ENCODE measurements at regions not wholly inside any gene's neighbourhood (a gene's known extent, or its start where the extent isn't known, plus 50 kb on each side); places are given as distances from the start of the nearest gene placed in this dataset.

DNA sequence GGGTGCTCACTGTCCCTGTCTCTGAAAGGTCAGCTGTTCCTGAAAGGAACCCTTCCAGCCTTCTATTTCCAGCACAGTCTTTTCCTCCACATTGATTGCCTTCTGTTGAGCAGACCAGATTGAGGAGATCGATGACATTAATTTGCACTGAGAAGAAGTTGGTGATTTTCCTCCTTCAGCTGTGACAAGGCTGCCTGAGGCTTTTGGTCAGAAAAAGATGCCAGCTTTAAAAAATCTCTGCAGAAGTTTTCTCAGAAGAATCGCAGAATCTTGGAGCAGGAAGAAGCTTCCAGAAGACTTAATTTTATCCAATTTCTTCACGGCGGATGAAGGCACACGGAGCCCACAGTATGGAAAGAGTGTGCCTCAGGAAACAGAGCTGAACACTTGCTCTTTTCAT lies 112.8 kb downstream of the FAM43A start:
- WGBS, 2 donors, result 93 to 96% methylated on average over 5 of the region's 5 CpGs
- no peak for ATAC-seq

GRCh38 chr3:194800002-194800401 lies 114.3 kb downstream of the FAM43A start:
- Histone ChIP-seq H3K4me3 (no peak overlapping the region), H3K27me3 (no peaks in the 10 kb centered on the region), H3K27ac (no peak overlapping the region), H3K9me3 (peaks cover 0 to 19% (median 7%) of the 10 kb centered on the region in 11 donors), H3K4me1 (no peaks in the 10 kb centered on the region), H3K36me3 (no peaks in the 10 kb centered on the region)
- no peak for DNase-seq
- no peak for ATAC-seq
- no peak for TF ChIP-seq CTCF (IDR thresholded peaks at IDR 0.05)
- WGBS, 2 donors, result 91 to 95% methylated on average over 10 of the region's 10 CpGs
- intact Hi-C loops (cut with DNase I), result no loop called here

More for the DNA sequence above, 112.8 kb downstream of the FAM43A start:
- H3K27me3 ChIP-seq, result no peaks in the 10 kb centered on the region
- no peaks in the 10 kb centered on the region for H3K36me3 ChIP-seq
- no peak for TF ChIP-seq CTCF (IDR thresholded peaks at IDR 0.05)
- H3K9me3 ChIP-seq, result peaks cover 0 to 25% (median 7%) of the 10 kb centered on the region in 11 donors
- no peaks in the 10 kb centered on the region for H3K4me1 ChIP-seq
- intact Hi-C loops (cut with DNase I), result no loop called here
- DNase-seq, result no peak
- no peak overlapping the region for H3K27ac ChIP-seq
- H3K4me3 ChIP-seq, result no peak overlapping the region

GRCh38 chr3:194801461-194802432 lies 116.1 kb downstream of the FAM43A start:
- no peak for DNase-seq
- intact Hi-C loops (cut with DNase I), result no loop called here
- ATAC-seq, result no peak
- WGBS, 2 donors, result 86 to 91% methylated on average over 23 of the region's 23 CpGs
- Histone ChIP-seq H3K27me3 (no peaks in the 10 kb centered on the region), H3K4me1 (no peaks in the 10 kb centered on the region), H3K9me3 (peaks cover 0 to 2% (median 0%) of the 10 kb centered on the region in 11 donors), H3K4me3 (no peak overlapping the region), H3K36me3 (no peaks in the 10 kb centered on the region), H3K27ac (no peak overlapping the region)
- TF ChIP-seq CTCF (IDR thresholded peaks at IDR 0.05), result no peak

DNA sequence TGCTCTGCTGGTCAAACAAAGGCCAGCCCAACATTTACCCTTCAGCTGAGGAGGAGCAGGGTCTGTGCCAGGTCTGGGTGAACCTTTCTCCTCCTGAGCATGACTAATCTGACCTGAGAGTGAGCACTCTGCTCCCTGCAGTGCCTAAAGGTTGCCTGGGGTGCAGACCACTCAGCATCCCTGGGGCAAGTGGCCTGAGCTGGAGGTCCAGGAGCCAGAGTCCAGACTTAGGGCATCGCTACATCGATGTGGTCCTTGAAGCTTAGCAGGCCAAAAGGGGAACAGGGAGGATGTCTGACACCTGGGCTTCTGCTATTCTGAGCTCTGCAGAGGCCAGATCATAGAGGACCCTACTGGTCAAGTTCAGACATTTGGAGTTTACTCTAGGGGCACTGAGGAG lies 119.1 kb downstream of the FAM43A start:
- Histone ChIP-seq H3K27me3 (no peaks in the 10 kb centered on the region), H3K36me3 (no peaks in the 10 kb centered on the region), H3K4me3 (no peak overlapping the region), H3K9me3 (no peaks in the 10 kb centered on the region), H3K27ac (no peak overlapping the region), H3K4me1 (no peaks in the 10 kb centered on the region)
- intact Hi-C loops (cut with DNase I), result no loop called here
- DNase-seq (no peak), ATAC-seq (no peak)
- TF ChIP-seq CTCF (IDR thresholded peaks at IDR 0.05), result no peak
- WGBS, 2 donors, result 97 to 98% methylated on average over 2 of the region's 2 CpGs

All from heart right ventricle (tissue), 16 donors.